ENCODE measurements at regions not wholly inside any gene's neighbourhood (a gene's known extent, or its start where the extent isn't known, plus 50 kb on each side); places are given as distances from the start of the nearest gene placed in this dataset.

GRCh38 chr22:23402275-23403151 is 177.6 kb downstream of the IGLL1 start:
- CTCF ChIA-PET: interaction anchor here (1.2 kb wide), 1 partner anchor 17 kb away, joined by 4 read pairs; no protein-coding TSS in a partner anchor

GRCh38 chr22:23401910-23402274 is 178.2 kb downstream of the IGLL1 start:
- DNase-seq (ENCODE audit: low read depth): no peak
- CTCF ChIA-PET: no interaction called here
- H3K27me3 ChIP-seq (ENCODE audit: control insufficient read depth, insufficient read depth, low read length): no peaks in the 10 kb centered on the region
- no peaks in the 10 kb centered on the region for H3K36me3 ChIP-seq (ENCODE audit: control insufficient read depth, insufficient read depth, low read length)
- TF ChIP-seq CTCF (IDR thresholded peaks at IDR 0.05; ENCODE audit: insufficient read depth, low read depth, low read length): no peak
- H3K4me3 ChIP-seq (ENCODE audit: low read depth, low read length): no peak overlapping the region
- POLR2A ChIA-PET: no interaction called here

More at GRCh38 chr22:23402275-23403151, 177.6 kb downstream of the IGLL1 start:
- H3K4me3 ChIP-seq (ENCODE audit: low read depth, low read length): no peak overlapping the region
- POLR2A ChIA-PET: no interaction called here
- DNase-seq (ENCODE audit: low read depth): no peak
- H3K27me3 ChIP-seq (ENCODE audit: control insufficient read depth, insufficient read depth, low read length): no peaks in the 10 kb centered on the region
- peak; percentile 47 for TF ChIP-seq CTCF (IDR thresholded peaks at IDR 0.05; ENCODE audit: insufficient read depth, low read depth, low read length)
- H3K36me3 ChIP-seq (ENCODE audit: control insufficient read depth, insufficient read depth, low read length): no peaks in the 10 kb centered on the region

GRCh38 chr22:23401111-23401909 is 178.8 kb downstream of the IGLL1 start:
- CTCF ChIA-PET: no interaction called here
- TF ChIP-seq CTCF (IDR thresholded peaks at IDR 0.05; ENCODE audit: insufficient read depth, low read depth, low read length): no peak
- Histone ChIP-seq H3K4me3 (ENCODE audit: low read depth, low read length) (no peak overlapping the region), H3K27me3 (ENCODE audit: control insufficient read depth, insufficient read depth, low read length) (no peaks in the 10 kb centered on the region), H3K36me3 (ENCODE audit: control insufficient read depth, insufficient read depth, low read length) (no peaks in the 10 kb centered on the region)
- DNase-seq (ENCODE audit: low read depth): peak; percentile 50
- POLR2A ChIA-PET: no interaction called here

GRCh38 chr22:23400286-23400981 is 179.7 kb downstream of the IGLL1 start:
- no peak for TF ChIP-seq CTCF (IDR thresholded peaks at IDR 0.05; ENCODE audit: insufficient read depth, low read depth, low read length)
- DNase-seq (ENCODE audit: low read depth): no peak
- H3K4me3 ChIP-seq (ENCODE audit: low read depth, low read length): no peak overlapping the region
- H3K36me3 ChIP-seq (ENCODE audit: control insufficient read depth, insufficient read depth, low read length): no peaks in the 10 kb centered on the region
- POLR2A ChIA-PET: no interaction called here
- CTCF ChIA-PET: interaction anchor here (0.9 kb wide), 1 partner anchor 15 kb away, joined by 5 read pairs; no protein-coding TSS in a partner anchor
- no peaks in the 10 kb centered on the region for H3K27me3 ChIP-seq (ENCODE audit: control insufficient read depth, insufficient read depth, low read length)

Data from BJ (cell line).